ENCODE measurements at regions not wholly inside any gene's neighbourhood (a gene's known extent, or its start where the extent isn't known, plus 50 kb on each side); places are given as distances from the start of the nearest gene placed in this dataset.
"Not testable (repeated sequence)": the region's sequence is repeated elsewhere in the genome, so short reads cannot be mapped to it uniquely, and the experiment has no call there.

DNA sequence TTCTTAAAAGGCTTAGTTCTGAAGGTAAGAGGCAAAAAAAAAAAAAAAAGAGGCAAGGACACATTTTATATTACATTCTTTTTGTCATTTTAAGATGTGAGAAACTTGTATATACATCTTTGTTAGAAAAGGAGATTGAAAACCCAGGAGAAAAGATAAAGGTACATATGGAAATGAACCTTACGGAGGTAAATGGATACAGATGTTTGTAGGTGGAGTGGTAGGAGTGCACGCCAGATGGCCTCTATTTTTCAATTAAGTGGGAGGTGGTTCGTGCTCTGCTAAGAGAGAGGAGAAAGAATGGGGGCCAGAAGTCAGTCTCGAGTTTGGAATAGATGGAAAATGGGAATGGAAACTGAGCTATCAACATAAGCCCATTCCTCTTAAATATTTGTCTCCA is 622.5 kb upstream of the GHITM start:
- DNase-seq (ENCODE audit: extremely low read depth, low read depth), result no peak
- TF ChIP-seq, protein P1, sequence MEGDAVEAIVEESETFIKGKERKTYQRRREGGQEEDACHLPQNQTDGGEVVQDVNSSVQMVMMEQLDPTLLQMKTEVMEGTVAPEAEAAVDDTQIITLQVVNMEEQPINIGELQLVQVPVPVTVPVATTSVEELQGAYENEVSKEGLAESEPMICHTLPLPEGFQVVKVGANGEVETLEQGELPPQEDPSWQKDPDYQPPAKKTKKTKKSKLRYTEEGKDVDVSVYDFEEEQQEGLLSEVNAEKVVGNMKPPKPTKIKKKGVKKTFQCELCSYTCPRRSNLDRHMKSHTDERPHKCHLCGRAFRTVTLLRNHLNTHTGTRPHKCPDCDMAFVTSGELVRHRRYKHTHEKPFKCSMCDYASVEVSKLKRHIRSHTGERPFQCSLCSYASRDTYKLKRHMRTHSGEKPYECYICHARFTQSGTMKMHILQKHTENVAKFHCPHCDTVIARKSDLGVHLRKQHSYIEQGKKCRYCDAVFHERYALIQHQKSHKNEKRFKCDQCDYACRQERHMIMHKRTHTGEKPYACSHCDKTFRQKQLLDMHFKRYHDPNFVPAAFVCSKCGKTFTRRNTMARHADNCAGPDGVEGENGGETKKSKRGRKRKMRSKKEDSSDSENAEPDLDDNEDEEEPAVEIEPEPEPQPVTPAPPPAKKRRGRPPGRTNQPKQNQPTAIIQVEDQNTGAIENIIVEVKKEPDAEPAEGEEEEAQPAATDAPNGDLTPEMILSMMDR (IDR thresholded peaks at IDR 0.05; ENCODE audit: low read depth, low read length), result no peak

- TF ChIP-seq, protein P1 (IDR thresholded peaks at IDR 0.05; ENCODE audit: low read depth, low read length), result no peak
- DNase-seq (ENCODE audit: extremely low read depth, low read depth), result no peak
Measured at GRCh38 chr10:83517456-83517855, 621.9 kb upstream of the GHITM start.

- DNase-seq (ENCODE audit: extremely low read depth, low read depth), result no peak
- TF ChIP-seq, protein P1 (IDR thresholded peaks at IDR 0.05; ENCODE audit: low read depth, low read length), result no peak
Measured at GRCh38 chr10:83518779-83519178, 620.5 kb upstream of the GHITM start.

DNA sequence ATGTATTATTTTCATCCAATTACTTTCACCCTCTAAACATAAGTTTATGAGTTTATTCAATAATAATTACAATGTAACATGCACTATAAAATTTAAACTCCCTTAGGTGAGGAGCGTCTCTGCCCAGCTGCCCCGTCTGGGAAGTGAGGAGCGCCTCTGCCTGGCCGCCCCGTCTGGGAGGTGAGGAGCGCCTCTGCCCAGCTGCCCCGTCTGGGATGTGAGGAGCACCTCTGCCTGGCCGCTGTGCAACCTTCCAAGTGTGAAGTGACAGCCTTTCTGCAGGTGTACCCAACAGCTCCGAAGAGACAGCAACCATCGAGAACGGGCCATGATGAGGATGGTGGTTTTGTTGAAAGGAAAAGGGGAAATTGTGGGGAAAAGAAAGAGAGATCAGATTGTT is 618.9 kb upstream of the GHITM start:
- DNase-seq (ENCODE audit: extremely low read depth, low read depth), result not testable (repeated sequence)

DNA sequence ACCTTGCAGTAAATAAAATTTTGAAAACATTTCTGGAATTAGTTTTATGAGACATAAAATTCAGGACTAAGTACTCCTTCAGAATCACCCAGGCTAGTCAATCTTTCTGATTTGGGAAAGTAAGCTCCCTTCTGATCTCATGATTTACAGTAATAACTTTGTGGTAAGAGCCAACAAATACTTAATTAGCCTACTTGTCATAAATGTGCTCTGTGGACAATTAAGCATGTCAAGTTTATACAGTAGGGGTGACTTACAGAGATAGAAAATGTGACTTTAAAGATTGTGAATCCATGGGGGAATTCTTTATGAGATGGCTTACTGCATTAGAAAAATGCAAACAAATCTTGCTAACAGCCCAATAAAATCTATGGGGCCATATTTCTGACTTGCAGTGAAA is 616.9 kb upstream of the GHITM start:
- TF ChIP-seq, protein P1 (IDR thresholded peaks at IDR 0.05; ENCODE audit: low read depth, low read length), result no peak

GRCh38 chr10:83522881-83523386 is 616.4 kb upstream of the GHITM start:
- no peak for DNase-seq (ENCODE audit: extremely low read depth, low read depth)
- TF ChIP-seq, protein P1 (IDR thresholded peaks at IDR 0.05; ENCODE audit: low read depth, low read length), result no peak

More for the DNA sequence above, 616.9 kb upstream of the GHITM start:
- DNase-seq (ENCODE audit: extremely low read depth, low read depth), result no peak

DNA sequence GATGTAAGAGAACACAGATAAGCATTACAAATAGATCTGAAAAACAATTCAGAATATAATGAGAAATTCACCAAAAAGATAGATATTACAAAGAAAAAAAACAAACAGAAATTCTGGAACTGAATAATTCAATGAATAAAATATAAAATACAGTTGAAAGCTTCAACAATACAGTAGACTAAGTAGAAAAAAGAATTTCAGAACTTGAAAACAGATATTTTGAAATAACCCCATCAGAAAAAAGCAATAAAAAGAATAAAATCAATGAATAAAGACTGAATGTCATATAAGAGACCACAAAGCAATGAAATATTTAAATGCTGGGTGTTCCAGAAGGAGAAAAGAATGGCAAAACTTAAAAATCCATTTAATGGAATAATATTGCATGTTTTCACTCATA is 611.4 kb upstream of the GHITM start:
- no peak for DNase-seq (ENCODE audit: extremely low read depth, low read depth)
- TF ChIP-seq, protein P1 (IDR thresholded peaks at IDR 0.05; ENCODE audit: low read depth, low read length), result no peak

DNA sequence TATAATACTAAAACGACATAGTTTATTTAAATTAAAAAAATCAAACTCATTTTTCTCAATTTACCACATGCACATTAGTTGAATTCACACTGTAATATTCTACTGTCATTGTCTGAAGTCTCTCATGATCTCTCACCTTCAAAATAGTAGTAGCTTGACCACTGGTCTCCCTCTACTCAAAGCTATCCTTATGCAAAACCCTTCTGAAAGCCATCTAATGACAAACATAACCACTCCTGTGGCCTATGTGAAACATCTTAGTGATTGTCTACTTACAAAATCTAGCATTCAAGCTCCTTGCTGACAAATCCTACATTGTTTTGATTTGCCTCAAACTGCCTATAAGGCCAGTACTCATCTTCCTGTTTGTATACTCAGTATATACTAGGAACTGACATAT is 606.0 kb upstream of the GHITM start:
- TF ChIP-seq, protein P1 (IDR thresholded peaks at IDR 0.05; ENCODE audit: low read depth, low read length), result no peak

More for the DNA sequence above, 606.0 kb upstream of the GHITM start:
- no peak for DNase-seq (ENCODE audit: extremely low read depth, low read depth)

Measured in AG09319 (cell line).